H9 (cell line): ENCODE measurements at regions not wholly inside any gene's neighbourhood (a gene's known extent, or its start where the extent isn't known, plus 50 kb on each side); places are given as distances from the start of the nearest gene placed in this dataset.

ENCODE experiments used
- DNase-seq: peaks from one replicate; pipeline ENCODE4 v3.0.0-alpha.2; 2017
- H2AFZ ChIP-seq: one replicate; pipeline ENCODE4 v1.6.1; 2013; ENCODE audit warnings: mild to moderate bottlenecking, low read length, control low read depth, moderate library complexity
- H2AK5ac ChIP-seq: 2 replicates; pipeline ENCODE4 v1.6.1; 2013; ENCODE audit warnings: low read length, control low read depth, mixed read lengths; ENCODE audit not compliant: insufficient read length
- H2BK120ac ChIP-seq: one replicate; pipeline ENCODE4 v1.6.1; 2013; ENCODE audit warnings: low read depth, mild to moderate bottlenecking, low read length, control low read depth, inconsistent platforms; ENCODE audit not compliant: poor library complexity, severe bottlenecking
- H2BK12ac ChIP-seq: 2 replicates; pipeline ENCODE4 v1.6.1; 2013; ENCODE audit warnings: low read length, control low read depth, mixed read lengths, low read depth; ENCODE audit not compliant: insufficient read length
- H2BK15ac ChIP-seq: 2 replicates; pipeline ENCODE4 v1.6.1; 2013; ENCODE audit warnings: low read depth, low read length, control low read depth
- H2BK20ac ChIP-seq: one replicate; pipeline ENCODE4 v1.6.1; 2013; ENCODE audit warnings: low read depth, mild to moderate bottlenecking, low read length, control low read depth, inconsistent platforms; ENCODE audit not compliant: poor library complexity, severe bottlenecking
- H2BK5ac ChIP-seq: 2 replicates; pipeline ENCODE4 v1.6.1; 2013; ENCODE audit warnings: low read length, control low read depth, mixed read lengths; ENCODE audit not compliant: insufficient read length
- H3K14ac ChIP-seq: 2 replicates; pipeline ENCODE4 v1.6.1; 2013; ENCODE audit warnings: low read length, control low read depth; ENCODE audit not compliant: insufficient read depth
- H3K18ac ChIP-seq: 2 replicates; pipeline ENCODE4 v1.6.1; 2013; ENCODE audit warnings: low read depth, mild to moderate bottlenecking, mixed read lengths, low read length, control low read depth; ENCODE audit not compliant: insufficient read length
- H3K23ac ChIP-seq: 2 replicates; pipeline ENCODE4 v1.6.1; 2013; ENCODE audit warnings: low read length, control low read depth, mixed read lengths, low read depth; ENCODE audit not compliant: insufficient read length
- H3K23me2 ChIP-seq: 2 replicates; pipeline ENCODE4 v1.6.1; 2013; ENCODE audit warnings: low read depth, mild to moderate bottlenecking, mixed read lengths, low read length, control low read depth; ENCODE audit not compliant: insufficient read length, poor library complexity, severe bottlenecking
- H3K27ac ChIP-seq: 2 replicates; pipeline ENCODE4 v1.5.1; 2013; ENCODE audit warnings: low read length, control low read depth, mixed read lengths, low read depth; ENCODE audit not compliant: insufficient read length
- H3K27me3 ChIP-seq: 2 replicates; pipeline ENCODE4 v1.6.1; 2013; ENCODE audit warnings: low read length, control low read depth, inconsistent platforms; ENCODE audit not compliant: insufficient read depth
- H3K4ac ChIP-seq: 2 replicates; pipeline ENCODE4 v1.6.1; 2013; ENCODE audit warnings: low read depth, mild to moderate bottlenecking, control low read depth, inconsistent platforms, low read length, moderate library complexity
- H3K4me1 ChIP-seq: 2 replicates; pipeline ENCODE4 v1.6.1; 2013; ENCODE audit warnings: low read length, control low read depth, inconsistent platforms; ENCODE audit not compliant: insufficient read depth
- H3K4me2 ChIP-seq: 2 replicates; pipeline ENCODE4 v1.6.1; 2013; ENCODE audit warnings: low read length, control low read depth, mixed read lengths; ENCODE audit not compliant: insufficient read length, insufficient read depth
- H3K56ac ChIP-seq: 2 replicates; pipeline ENCODE4 v1.6.1; 2013; ENCODE audit warnings: low read depth, mild to moderate bottlenecking, mixed read lengths, low read length, control low read depth; ENCODE audit not compliant: insufficient read length
- H3K79me1 ChIP-seq: 2 replicates; pipeline ENCODE4 v1.6.1; 2013; ENCODE audit warnings: low read depth, mild to moderate bottlenecking, moderate library complexity, low read length, control low read depth, inconsistent platforms; ENCODE audit not compliant: insufficient read depth, poor library complexity, severe bottlenecking
- H3K79me2 ChIP-seq: 2 replicates; pipeline ENCODE4 v1.6.1; 2013; ENCODE audit warnings: low read length, control low read depth, inconsistent platforms; ENCODE audit not compliant: insufficient read depth
- H3K9ac ChIP-seq: 2 replicates; pipeline ENCODE4 v1.6.1; 2013; ENCODE audit warnings: low read length, control low read depth, mixed read lengths; ENCODE audit not compliant: insufficient read length; ENCODE audit errors: extremely low read depth
- H3K9me3 ChIP-seq: one replicate; pipeline ENCODE4 v1.6.1; 2013; ENCODE audit warnings: low read depth, low read length, inconsistent platforms; ENCODE audit not compliant: control insufficient read depth
- H3T11ph ChIP-seq: one replicate; pipeline ENCODE4 v1.6.1; 2013; ENCODE audit warnings: mild to moderate bottlenecking, low read length, control low read depth, inconsistent platforms
- H4K20me1 ChIP-seq: one replicate; pipeline ENCODE4 v1.6.1; 2013; ENCODE audit not compliant: control insufficient read depth, insufficient read length, insufficient read depth
- H4K5ac ChIP-seq: 2 replicates; pipeline ENCODE4 v1.6.1; 2013; ENCODE audit warnings: low read depth, mild to moderate bottlenecking, mixed read lengths, low read length, control low read depth; ENCODE audit not compliant: insufficient read length
- H4K8ac ChIP-seq: replicated peaks from 2 replicates; pipeline ENCODE4 v1.6.1; 2013; ENCODE audit warnings: low read length, control low read depth, mixed read lengths, low read depth; ENCODE audit not compliant: insufficient read length
- H4K91ac ChIP-seq: 2 replicates; pipeline ENCODE4 v1.6.1; 2013; ENCODE audit warnings: low read depth, mild to moderate bottlenecking, moderate library complexity, mixed read lengths, low read length, control low read depth; ENCODE audit not compliant: insufficient read length
- H3K27ac Mint-ChIP-seq, 3 experiments: 2 replicates in 2 of 3; 3 replicates in 1 of 3; pipeline ENCODE4 v1.8.0; 2020 to 2021; ENCODE audit warnings: mixed read lengths in 3 of 3, mild to moderate bottlenecking in 1 of 3, moderate library complexity in 1 of 3
- H3K27me3 Mint-ChIP-seq: 2 replicates; pipeline ENCODE4 v1.8.0; 2021; ENCODE audit warnings: low read depth, mild to moderate bottlenecking, moderate library complexity, mixed read lengths
- H3K36me3 Mint-ChIP-seq, 3 experiments: 2 replicates in 2 of 3; 3 replicates in 1 of 3; pipeline ENCODE4 v1.8.0; 2020 to 2021; ENCODE audit warnings: low read depth in 3 of 3, mixed read lengths in 3 of 3; ENCODE audit not compliant: insufficient read depth in 1 of 3
- H3K4me1 Mint-ChIP-seq, 2 experiments: 2 replicates each; pipeline ENCODE4 v1.8.0; 2020; ENCODE audit warnings: mixed read lengths in 2 of 2
- H3K4me3 Mint-ChIP-seq, 2 experiments: 2 replicates in 1 of 2; 3 replicates in 1 of 2; pipeline ENCODE4 v1.8.0; 2020 to 2021; ENCODE audit warnings: mild to moderate bottlenecking in 2 of 2, mixed read lengths in 2 of 2, moderate library complexity in 1 of 2
- H3K9me3 Mint-ChIP-seq, 2 experiments: 2 replicates in 1 of 2; 3 replicates in 1 of 2; pipeline ENCODE4 v1.8.0; 2020; ENCODE audit warnings: mild to moderate bottlenecking in 2 of 2, mixed read lengths in 2 of 2, moderate library complexity in 1 of 2
- CTCF ChIP-seq: fragments of 200-600 bp; sonication (generic); conservative IDR thresholded peaks from 3 replicates; pipeline ENCODE4 v1.8.0; 2021; ENCODE audit warnings: antibody characterized with exemption, mild to moderate bottlenecking
- WGBS: extraction: QIAGEN DNeasy Blood & Tissue Kit; methylation state at CpG from one replicate; pipeline ENCODE4 v1.1.7; 2013; ENCODE audit warnings: missing lambda C conversion rate, low lambda C conversion rate, mixed read lengths; ENCODE audit not compliant: insufficient read length; ENCODE audit errors: extremely low coverage; 5-methylcytosine and 5-hydroxymethylcytosine counted together

- Histone ChIP-seq H3K9me3 (no peaks in the 10 kb centered on the region), H2BK15ac (no peak overlapping the region), H3K4me1 (no peaks in the 10 kb centered on the region), H3K79me1 (no peaks in the 10 kb centered on the region), H4K20me1 (no peaks in the 10 kb centered on the region), H3K4ac (no peak overlapping the region), H3K18ac (no peak overlapping the region), H2AFZ (no peak overlapping the region), H2BK5ac (no peak overlapping the region), H2BK12ac (no peak overlapping the region), H3K4me2 (no peak overlapping the region), H2AK5ac (no peak overlapping the region), H4K91ac (no peak overlapping the region), H2BK20ac (no peak overlapping the region), H3K79me2 (no peaks in the 10 kb centered on the region), H4K5ac (no peak overlapping the region), H4K8ac (no peak overlapping the region), H3K14ac (no peak overlapping the region), H3K9ac (no peak overlapping the region), H2BK120ac (no peak overlapping the region), H3K56ac (no peak overlapping the region), H3K23me2 (no peaks in the 10 kb centered on the region), H3K23ac (no peak overlapping the region), H3T11ph (no peak overlapping the region), H3K27ac (no peak overlapping the region), H3K27me3 (no peaks in the 10 kb centered on the region)
- WGBS = no CpG with 5 or more reads among the region's 4 CpGs
- H3K9me3 Mint-ChIP-seq = no peaks in the 10 kb centered on the region
- no peaks in the 10 kb centered on the region for H3K27me3 Mint-ChIP-seq
- no peak overlapping the region for H3K27ac Mint-ChIP-seq
- peaks cover 0 to under 1% of the 10 kb centered on the region in 2 experiments; a peak in 2 of 4 replicates for H3K4me1 Mint-ChIP-seq
- no peaks in the 10 kb centered on the region for H3K36me3 Mint-ChIP-seq
- no peak for DNase-seq
- no peak for TF ChIP-seq CTCF
- H3K4me3 Mint-ChIP-seq = no peak overlapping the region
Observed at GRCh38 chr2:137872577-137872976, 91.7 kb upstream of the HNMT start.
